Fibroblast of lung (primary cell): ENCODE measurements at regions not wholly inside any gene's neighbourhood (a gene's known extent, or its start where the extent isn't known, plus 50 kb on each side); places are given as distances from the start of the nearest gene placed in this dataset.

ENCODE experiments used
- DNase-seq, 2 donors: peaks; one replicate each; pipeline versions ENCODE4 v3.0.0 to v3.0.0-alpha.2; 2010; ENCODE audit warnings: low read depth in 2 of 2
- H2AFZ ChIP-seq: 2 replicates; pipeline ENCODE4 v1.5.1; 2012; ENCODE audit warnings: low read length, control low read depth, inconsistent platforms
- H3K27ac ChIP-seq: 2 replicates; pipeline ENCODE4 v1.5.1; 2011; ENCODE audit warnings: low read length, control low read depth; ENCODE audit not compliant: insufficient read depth
- H3K27me3 ChIP-seq: 2 replicates; pipeline ENCODE4 v1.5.1; 2011; ENCODE audit warnings: mild to moderate bottlenecking, low read length; ENCODE audit not compliant: control insufficient read depth, insufficient read depth
- H3K36me3 ChIP-seq: 2 replicates; pipeline ENCODE4 v1.5.1; 2011; ENCODE audit warnings: low read length; ENCODE audit not compliant: control insufficient read depth, insufficient read depth
- H3K4me1 ChIP-seq: 2 replicates; pipeline ENCODE4 v1.5.1; 2011; ENCODE audit warnings: low read length; ENCODE audit not compliant: control insufficient read depth, insufficient read depth; ENCODE audit errors: extremely low read depth
- H3K4me2 ChIP-seq: 2 replicates; pipeline ENCODE4 v1.5.1; 2011; ENCODE audit warnings: low read length, control low read depth; ENCODE audit not compliant: insufficient read depth; ENCODE audit errors: extremely low read depth
- H3K4me3 ChIP-seq, 4 experiments: fragments of 200-600 bp in 1 of 4; sonication (generic) in 1 of 4; replicated peaks in 1 of 4; 2 replicates each; pipeline ENCODE4 v1.5.1; 2011 to 2016; ENCODE audit warnings: low read length in 4 of 4, low read depth in 3 of 4, mild to moderate bottlenecking in 3 of 4, control low read depth in 2 of 4, inconsistent platforms in 1 of 4, mixed read lengths in 1 of 4; ENCODE audit not compliant: insufficient read depth in 1 of 4; ENCODE audit errors: control extremely low read depth in 1 of 4
- H3K79me2 ChIP-seq: 2 replicates; pipeline ENCODE4 v1.5.1; 2012; ENCODE audit warnings: mild to moderate bottlenecking, low read length, inconsistent platforms; ENCODE audit not compliant: control insufficient read depth, insufficient read depth
- H3K9ac ChIP-seq: 2 replicates; pipeline ENCODE4 v1.5.1; 2011; ENCODE audit warnings: mild to moderate bottlenecking, low read length, control low read depth; ENCODE audit not compliant: insufficient read depth
- H3K9me3 ChIP-seq: 2 replicates; pipeline ENCODE4 v1.5.1; 2012; ENCODE audit warnings: low read depth, low read length; ENCODE audit not compliant: control insufficient read depth, insufficient read depth
- H4K20me1 ChIP-seq: 2 replicates; pipeline ENCODE4 v1.5.1; 2011; ENCODE audit warnings: low read length; ENCODE audit not compliant: control insufficient read depth, insufficient read depth; ENCODE audit errors: extremely low read depth
- EZH2 ChIP-seq: IDR thresholded peaks from 2 replicates; pipeline ENCODE4 v1.5.1; 2012; ENCODE audit warnings: low read length, control low read depth, mild to moderate bottlenecking; ENCODE audit errors: missing control alignments
- TF ChIP-seq, protein P1 (sequence below), 2 donors: IDR thresholded peaks in 1 of 2; conservative IDR thresholded peaks in 1 of 2; 1 replicate in 1 of 2; 2 replicates in 1 of 2; pipeline ENCODE4 v1.5.1; 2011 to 2012; ENCODE audit warnings: low read length in 2 of 2, control low read depth in 1 of 2, inconsistent platforms in 1 of 2, low read depth in 1 of 2, mild to moderate bottlenecking in 1 of 2

DNA sequence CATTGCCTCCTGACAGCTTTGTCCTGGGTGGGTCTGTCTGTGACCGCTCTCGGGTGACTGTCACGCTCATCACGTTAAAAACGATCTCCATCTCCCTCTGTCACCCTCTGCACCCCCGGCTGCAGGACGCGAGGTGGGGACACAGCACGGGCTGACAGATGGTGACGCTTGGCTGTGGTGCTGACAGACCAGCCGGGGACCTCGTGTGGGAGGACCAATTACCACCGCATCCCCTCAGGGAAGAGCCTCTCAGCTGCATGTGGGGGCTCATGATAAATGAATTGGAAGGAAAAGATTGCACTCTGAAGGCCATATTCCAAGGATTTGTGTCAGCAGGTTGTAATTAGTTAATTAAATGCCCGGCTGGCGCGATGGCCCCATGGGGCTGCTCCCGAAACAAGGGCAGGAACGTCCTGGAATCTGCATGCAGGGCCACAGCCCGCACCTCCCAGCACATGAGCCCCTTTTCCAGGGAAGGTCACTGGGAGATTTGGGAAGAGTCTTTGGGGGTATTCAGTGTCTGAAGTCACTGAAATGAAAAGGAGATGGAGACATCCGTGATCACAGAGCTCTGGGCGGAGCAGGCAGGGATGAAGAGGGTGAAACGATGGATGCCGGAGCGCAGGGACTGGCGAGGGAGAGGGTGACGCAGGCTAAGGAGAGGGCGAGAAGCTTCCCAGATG, 87.1 kb downstream of the ERMARD start:
- Histone ChIP-seq H3K9ac (no peak overlapping the region), H2AFZ (no peak overlapping the region), H3K27ac (no peak overlapping the region), H3K79me2 (no peaks in the 10 kb centered on the region), H3K27me3 (no peaks in the 10 kb centered on the region), H3K36me3 (no peaks in the 10 kb centered on the region), H3K4me1 (no peaks in the 10 kb centered on the region), H3K4me2 (no peak overlapping the region), H3K4me3 (no peak overlapping the region), H3K9me3 (no peaks in the 10 kb centered on the region), H4K20me1 (no peaks in the 10 kb centered on the region)
- DNase-seq: no peak
- TF ChIP-seq EZH2: no peak
- TF ChIP-seq, protein P1, sequence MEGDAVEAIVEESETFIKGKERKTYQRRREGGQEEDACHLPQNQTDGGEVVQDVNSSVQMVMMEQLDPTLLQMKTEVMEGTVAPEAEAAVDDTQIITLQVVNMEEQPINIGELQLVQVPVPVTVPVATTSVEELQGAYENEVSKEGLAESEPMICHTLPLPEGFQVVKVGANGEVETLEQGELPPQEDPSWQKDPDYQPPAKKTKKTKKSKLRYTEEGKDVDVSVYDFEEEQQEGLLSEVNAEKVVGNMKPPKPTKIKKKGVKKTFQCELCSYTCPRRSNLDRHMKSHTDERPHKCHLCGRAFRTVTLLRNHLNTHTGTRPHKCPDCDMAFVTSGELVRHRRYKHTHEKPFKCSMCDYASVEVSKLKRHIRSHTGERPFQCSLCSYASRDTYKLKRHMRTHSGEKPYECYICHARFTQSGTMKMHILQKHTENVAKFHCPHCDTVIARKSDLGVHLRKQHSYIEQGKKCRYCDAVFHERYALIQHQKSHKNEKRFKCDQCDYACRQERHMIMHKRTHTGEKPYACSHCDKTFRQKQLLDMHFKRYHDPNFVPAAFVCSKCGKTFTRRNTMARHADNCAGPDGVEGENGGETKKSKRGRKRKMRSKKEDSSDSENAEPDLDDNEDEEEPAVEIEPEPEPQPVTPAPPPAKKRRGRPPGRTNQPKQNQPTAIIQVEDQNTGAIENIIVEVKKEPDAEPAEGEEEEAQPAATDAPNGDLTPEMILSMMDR (conservative IDR thresholded peaks at IDR 0.05 in 1 of 2, IDR thresholded peaks at IDR 0.05 in 1 of 2; ENCODE audit: low read depth in 1 of 2, low read length in 2 of 2): no peak

DNA sequence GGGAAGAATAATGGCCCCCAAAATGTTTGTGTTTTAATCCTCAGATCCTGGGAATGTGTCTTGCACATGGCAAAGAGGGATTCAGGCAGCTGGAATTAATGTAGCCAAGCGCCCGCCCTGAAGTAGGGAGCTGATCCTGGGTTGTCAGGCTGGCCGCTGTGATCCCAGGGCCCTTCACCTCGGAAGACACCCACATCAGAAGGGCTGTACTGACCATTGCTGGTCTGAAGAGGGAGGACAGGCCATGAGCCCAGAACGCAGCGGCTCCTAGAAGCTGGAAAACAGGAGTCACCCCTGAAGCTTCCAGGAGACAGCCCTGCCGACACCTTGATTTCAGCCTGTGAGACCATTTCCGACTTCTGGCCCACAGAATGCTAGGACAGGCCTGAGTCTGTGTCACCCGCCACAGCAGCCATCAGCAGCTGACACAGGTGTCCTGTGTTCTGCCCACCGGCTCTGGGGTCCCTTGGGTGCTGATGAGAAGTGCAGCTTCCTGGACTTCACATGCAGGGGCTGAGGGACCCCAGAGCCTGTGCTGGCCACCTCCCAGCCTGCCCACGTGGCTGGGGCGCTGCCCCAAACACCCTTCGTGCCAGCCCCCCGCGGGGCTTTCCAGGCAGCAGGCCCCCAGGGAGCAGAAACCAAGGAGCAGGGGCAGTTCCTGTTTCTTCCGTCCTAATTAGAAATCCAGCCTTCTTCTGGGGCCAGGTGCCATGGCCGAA, 86.3 kb downstream of the ERMARD start:
- no peaks in the 10 kb centered on the region for H3K4me1 ChIP-seq
- H3K4me3 ChIP-seq: no peak overlapping the region
- no peak overlapping the region for H3K9ac ChIP-seq
- no peaks in the 10 kb centered on the region for H3K9me3 ChIP-seq
- H3K4me2 ChIP-seq: no peak overlapping the region
- no peaks in the 10 kb centered on the region for H3K36me3 ChIP-seq
- DNase-seq: no peak
- H3K27me3 ChIP-seq: no peaks in the 10 kb centered on the region
- H3K79me2 ChIP-seq: no peaks in the 10 kb centered on the region
- H3K27ac ChIP-seq: no peak overlapping the region
- H4K20me1 ChIP-seq: no peaks in the 10 kb centered on the region
- H2AFZ ChIP-seq: no peak overlapping the region
- no peak for TF ChIP-seq EZH2
- TF ChIP-seq, protein P1 (conservative IDR thresholded peaks at IDR 0.05 in 1 of 2, IDR thresholded peaks at IDR 0.05 in 1 of 2; ENCODE audit: low read depth in 1 of 2, low read length in 2 of 2): no peak

DNA sequence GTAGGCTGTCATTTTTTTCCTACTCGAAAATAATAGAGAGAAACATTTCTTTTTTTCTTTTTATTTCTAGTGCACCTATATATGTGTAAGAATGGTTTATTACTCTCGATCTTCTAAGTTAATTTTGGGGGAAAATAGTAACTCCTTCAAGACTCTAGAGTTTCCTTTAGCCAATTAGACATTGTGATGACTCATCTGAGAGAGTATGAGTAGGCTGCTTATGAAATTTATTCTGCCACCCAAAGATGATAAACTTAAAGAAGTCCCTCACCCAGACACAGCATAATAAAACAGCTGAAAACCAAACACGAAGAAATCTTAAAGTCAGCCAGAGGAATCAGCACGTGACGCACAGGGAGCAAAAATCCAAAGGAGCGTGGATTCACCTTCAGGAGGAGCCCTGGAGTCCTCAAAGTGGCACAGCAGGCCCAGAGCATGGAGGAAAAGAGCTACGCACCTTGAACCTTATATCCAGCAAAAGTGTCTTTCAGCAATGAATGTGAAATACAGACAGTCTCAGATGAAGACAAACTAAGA, 81.9 kb downstream of the ERMARD start:
- Histone ChIP-seq H3K4me1 (no peaks in the 10 kb centered on the region), H3K27me3 (no peaks in the 10 kb centered on the region), H2AFZ (no peak overlapping the region), H3K9ac (no peak overlapping the region), H4K20me1 (no peaks in the 10 kb centered on the region), H3K79me2 (no peaks in the 10 kb centered on the region), H3K27ac (no peak overlapping the region), H3K9me3 (no peaks in the 10 kb centered on the region), H3K4me2 (no peak overlapping the region), H3K4me3 (no peak overlapping the region), H3K36me3 (no peaks in the 10 kb centered on the region)
- no peak for TF ChIP-seq EZH2
- TF ChIP-seq, protein P1 (conservative IDR thresholded peaks at IDR 0.05 in 1 of 2, IDR thresholded peaks at IDR 0.05 in 1 of 2; ENCODE audit: low read depth in 1 of 2, low read length in 2 of 2): no peak
- DNase-seq: peak in 1 of 2 donors; percentile 3
